Ishikawa (cell line): ENCODE measurements at regions not wholly inside any gene's neighbourhood (a gene's known extent, or its start where the extent isn't known, plus 50 kb on each side); places are given as distances from the start of the nearest gene placed in this dataset.

ENCODE experiments used
- CEBPB ChIP-seq: IDR thresholded peaks from 2 replicates; pipeline ENCODE4 v1.6.1; 2012
- CREB1 ChIP-seq: IDR thresholded peaks from 2 replicates; pipeline ENCODE4 v1.6.1; 2012; ENCODE audit warnings: low read depth
- EP300 ChIP-seq: IDR thresholded peaks from 2 replicates; pipeline ENCODE4 v1.6.1; 2012; ENCODE audit warnings: borderline replicate concordance
- FOXM1 ChIP-seq: IDR thresholded peaks from 2 replicates; pipeline ENCODE4 v1.6.1; 2012; ENCODE audit warnings: low read depth, borderline replicate concordance
- NFIC ChIP-seq: IDR thresholded peaks from 2 replicates; pipeline ENCODE4 v1.6.1; 2012
- RAD21 ChIP-seq: IDR thresholded peaks from 2 replicates; pipeline ENCODE4 v1.6.1; 2012; ENCODE audit warnings: low read depth
- TAF1 ChIP-seq: IDR thresholded peaks from 2 replicates; pipeline ENCODE4 v1.6.1; 2012; ENCODE audit warnings: low read depth, mild to moderate bottlenecking
- TCF12 ChIP-seq: IDR thresholded peaks from 2 replicates; pipeline ENCODE4 v1.6.1; 2012; ENCODE audit warnings: low read depth
- YY1 ChIP-seq: IDR thresholded peaks from 2 replicates; pipeline ENCODE4 v1.6.1; 2012; ENCODE audit warnings: low read depth
- ZBTB7A ChIP-seq: IDR thresholded peaks from 2 replicates; pipeline ENCODE4 v1.6.1; 2012; ENCODE audit warnings: low read depth
- TF ChIP-seq, protein P1 (sequence below): IDR thresholded peaks from 2 replicates; pipeline ENCODE4 v1.6.1; 2012
- TF ChIP-seq, protein P2 (sequence below): IDR thresholded peaks from 2 replicates; pipeline ENCODE4 v1.6.1; 2012
- TF ChIP-seq, protein P3 (sequence below): IDR thresholded peaks from 2 replicates; pipeline ENCODE4 v1.6.1; 2012; ENCODE audit warnings: low read depth, mild to moderate bottlenecking

GRCh38 chr6:76703786-76704185, 631.3 kb upstream of the IMPG1 start:
- TF ChIP-seq CEBPB (peak; percentile 61; the same call in 1 of the 2 replicates), EP300 (no peak), RAD21 (no peak), TAF1 (no peak), TCF12 (no peak), YY1 (no peak), CREB1 (no peak), NFIC (no peak), FOXM1 (no peak), ZBTB7A (no peak)
- TF ChIP-seq, protein P1, sequence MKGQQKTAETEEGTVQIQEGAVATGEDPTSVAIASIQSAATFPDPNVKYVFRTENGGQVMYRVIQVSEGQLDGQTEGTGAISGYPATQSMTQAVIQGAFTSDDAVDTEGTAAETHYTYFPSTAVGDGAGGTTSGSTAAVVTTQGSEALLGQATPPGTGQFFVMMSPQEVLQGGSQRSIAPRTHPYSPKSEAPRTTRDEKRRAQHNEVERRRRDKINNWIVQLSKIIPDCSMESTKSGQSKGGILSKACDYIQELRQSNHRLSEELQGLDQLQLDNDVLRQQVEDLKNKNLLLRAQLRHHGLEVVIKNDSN, result no peak
- TF ChIP-seq, protein P2, sequence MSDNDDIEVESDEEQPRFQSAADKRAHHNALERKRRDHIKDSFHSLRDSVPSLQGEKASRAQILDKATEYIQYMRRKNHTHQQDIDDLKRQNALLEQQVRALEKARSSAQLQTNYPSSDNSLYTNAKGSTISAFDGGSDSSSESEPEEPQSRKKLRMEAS, result no peak
- TF ChIP-seq, protein P3, sequence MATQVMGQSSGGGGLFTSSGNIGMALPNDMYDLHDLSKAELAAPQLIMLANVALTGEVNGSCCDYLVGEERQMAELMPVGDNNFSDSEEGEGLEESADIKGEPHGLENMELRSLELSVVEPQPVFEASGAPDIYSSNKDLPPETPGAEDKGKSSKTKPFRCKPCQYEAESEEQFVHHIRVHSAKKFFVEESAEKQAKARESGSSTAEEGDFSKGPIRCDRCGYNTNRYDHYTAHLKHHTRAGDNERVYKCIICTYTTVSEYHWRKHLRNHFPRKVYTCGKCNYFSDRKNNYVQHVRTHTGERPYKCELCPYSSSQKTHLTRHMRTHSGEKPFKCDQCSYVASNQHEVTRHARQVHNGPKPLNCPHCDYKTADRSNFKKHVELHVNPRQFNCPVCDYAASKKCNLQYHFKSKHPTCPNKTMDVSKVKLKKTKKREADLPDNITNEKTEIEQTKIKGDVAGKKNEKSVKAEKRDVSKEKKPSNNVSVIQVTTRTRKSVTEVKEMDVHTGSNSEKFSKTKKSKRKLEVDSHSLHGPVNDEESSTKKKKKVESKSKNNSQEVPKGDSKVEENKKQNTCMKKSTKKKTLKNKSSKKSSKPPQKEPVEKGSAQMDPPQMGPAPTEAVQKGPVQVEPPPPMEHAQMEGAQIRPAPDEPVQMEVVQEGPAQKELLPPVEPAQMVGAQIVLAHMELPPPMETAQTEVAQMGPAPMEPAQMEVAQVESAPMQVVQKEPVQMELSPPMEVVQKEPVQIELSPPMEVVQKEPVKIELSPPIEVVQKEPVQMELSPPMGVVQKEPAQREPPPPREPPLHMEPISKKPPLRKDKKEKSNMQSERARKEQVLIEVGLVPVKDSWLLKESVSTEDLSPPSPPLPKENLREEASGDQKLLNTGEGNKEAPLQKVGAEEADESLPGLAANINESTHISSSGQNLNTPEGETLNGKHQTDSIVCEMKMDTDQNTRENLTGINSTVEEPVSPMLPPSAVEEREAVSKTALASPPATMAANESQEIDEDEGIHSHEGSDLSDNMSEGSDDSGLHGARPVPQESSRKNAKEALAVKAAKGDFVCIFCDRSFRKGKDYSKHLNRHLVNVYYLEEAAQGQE, result no peak
